ENCODE measurements at regions not wholly inside any gene's neighbourhood (a gene's known extent, or its start where the extent isn't known, plus 50 kb on each side); places are given as distances from the start of the nearest gene placed in this dataset.
"Not testable (repeated sequence)": the region's sequence is repeated elsewhere in the genome, so short reads cannot be mapped to it uniquely, and the experiment has no call there.

- DNase-seq, result no peak
These were observed 154.9 kb upstream of the BEND6 start for GRCh38 chr6:56799989-56800388.

- DNase-seq, result no peak
These were observed 155.5 kb upstream of the DST start for GRCh38 chr6:56798163-56798562.

DNA sequence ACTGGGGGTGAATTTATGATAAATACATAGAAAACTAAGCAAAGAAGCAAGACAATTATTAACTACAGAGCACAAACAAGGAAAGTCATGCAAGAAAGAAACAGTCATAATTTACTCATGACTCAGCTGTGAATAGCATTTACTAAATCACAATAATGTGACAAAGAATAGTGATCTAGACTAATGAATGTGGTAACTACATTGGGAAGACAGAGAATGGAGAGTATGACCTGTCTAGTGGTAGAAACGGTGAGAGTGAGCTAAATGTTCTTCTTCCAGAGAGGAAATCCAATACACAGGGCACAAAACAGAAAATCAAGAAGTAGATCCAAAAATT lies 153.5 kb upstream of the DST start:
- DNase-seq, result no peak

DNA sequence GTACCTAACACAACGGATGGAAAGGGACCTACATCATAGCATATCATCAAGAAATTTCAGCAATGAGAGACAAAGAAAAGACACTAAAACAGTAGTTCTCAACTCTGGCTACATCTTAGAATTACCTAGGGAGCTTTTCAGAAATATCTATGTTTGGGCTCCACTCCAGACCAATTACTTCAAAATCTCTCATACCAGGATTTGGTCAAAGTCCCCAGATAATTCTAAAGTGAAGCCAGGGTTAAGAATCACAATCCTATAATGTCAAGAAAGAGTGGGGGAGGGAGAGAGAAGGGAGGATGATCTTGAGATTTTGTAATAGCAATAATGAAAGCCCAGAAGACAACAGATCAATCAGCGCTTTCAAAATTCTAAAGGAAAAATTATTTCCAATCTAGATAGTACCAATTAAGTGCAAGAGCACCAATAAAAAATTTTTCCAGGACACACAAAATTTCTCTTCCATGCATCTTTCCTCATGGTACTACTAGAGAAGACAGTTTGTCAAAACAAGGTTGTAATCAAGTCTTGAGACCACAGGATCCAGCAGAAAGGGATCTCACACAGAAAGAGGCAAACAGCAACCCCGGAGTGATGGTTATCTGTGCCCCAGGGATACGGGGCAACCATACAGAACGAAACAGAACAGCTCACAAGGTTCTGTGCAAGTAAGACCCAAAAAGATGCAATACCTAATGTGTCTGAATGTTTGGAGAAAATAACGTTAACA lies 152.9 kb upstream of the DST start:
- DNase-seq, result no peak

DNA sequence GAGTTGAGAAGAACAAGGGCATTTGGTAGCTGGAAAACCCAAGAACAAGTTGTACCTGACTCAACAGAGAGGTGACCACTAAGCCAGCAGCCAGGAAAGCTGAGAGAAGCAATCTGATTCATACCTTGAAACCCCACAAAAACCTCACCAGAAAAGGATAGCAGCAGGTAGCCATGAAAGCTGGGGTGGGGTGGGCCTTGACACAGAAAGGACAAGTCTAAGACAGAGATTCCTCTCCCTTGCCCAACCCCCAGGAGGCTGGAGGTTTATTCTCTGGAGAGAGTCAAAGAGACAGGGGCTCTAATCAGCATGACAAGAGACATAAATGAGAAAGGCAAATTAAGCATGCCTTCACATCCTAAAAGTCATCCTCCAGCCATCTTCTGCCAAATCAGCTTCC lies 151.7 kb upstream of the DST start:
- no peak for DNase-seq

- no peak for DNase-seq
These were observed 151.2 kb upstream of the DST start for GRCh38 chr6:56793938-56794337.

GRCh38 chr6:56790414-56790813 lies 147.7 kb upstream of the DST start:
- DNase-seq, result no peak

DNA sequence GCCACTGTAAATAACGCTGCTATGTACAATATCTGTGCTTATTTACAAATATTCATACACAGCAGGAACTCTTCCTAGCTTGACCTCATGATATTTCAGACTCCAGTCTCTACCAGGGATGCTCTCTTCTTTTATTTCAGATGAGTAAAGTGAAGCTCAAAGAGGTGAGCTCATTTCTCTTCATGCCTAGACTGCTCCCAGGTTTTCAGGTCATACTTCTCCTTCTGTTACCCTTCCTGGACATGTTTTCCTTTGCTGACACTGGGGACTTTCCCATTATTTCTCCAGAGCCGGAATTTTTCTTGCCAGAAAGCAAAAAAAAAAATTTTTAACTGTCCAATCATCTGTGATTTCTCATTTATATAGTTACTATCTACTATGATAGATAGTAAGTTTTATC lies 147.2 kb upstream of the DST start:
- no peak for DNase-seq

GRCh38 chr6:56789342-56789741 lies 146.7 kb upstream of the DST start:
- no peak for DNase-seq

GRCh38 chr6:56787209-56787608 lies 144.5 kb upstream of the DST start:
- DNase-seq, result no peak

GRCh38 chr6:56786256-56786655 lies 143.6 kb upstream of the DST start:
- DNase-seq, result no peak

GRCh38 chr6:56785536-56785935 lies 142.8 kb upstream of the DST start:
- DNase-seq, result not testable (repeated sequence)

DNA sequence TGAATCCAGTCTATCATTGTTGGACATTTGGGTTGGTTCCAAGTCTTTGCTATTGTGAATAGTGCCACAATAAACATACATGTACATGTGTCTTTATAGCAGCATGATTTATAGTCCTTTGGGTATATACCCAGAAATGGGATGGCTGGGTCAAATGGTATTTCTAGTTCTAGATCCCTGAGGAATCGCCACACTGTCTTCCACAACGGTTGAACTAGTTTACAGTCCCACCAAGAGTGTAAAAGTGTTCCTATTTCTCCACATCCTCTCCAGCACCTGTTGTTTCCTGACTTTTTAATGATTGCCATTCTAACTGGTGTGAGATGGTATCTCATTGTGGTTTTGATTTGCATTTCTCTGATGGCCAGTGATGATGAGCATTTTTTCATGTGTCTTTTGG lies 137.4 kb upstream of the DST start:
- not testable (repeated sequence) for DNase-seq

GRCh38 chr6:56778503-56778902 lies 135.8 kb upstream of the DST start:
- DNase-seq, result not testable (repeated sequence)

GRCh38 chr6:56775498-56776166 lies 132.9 kb upstream of the DST start:
- DNase-seq, result no peak

DNA sequence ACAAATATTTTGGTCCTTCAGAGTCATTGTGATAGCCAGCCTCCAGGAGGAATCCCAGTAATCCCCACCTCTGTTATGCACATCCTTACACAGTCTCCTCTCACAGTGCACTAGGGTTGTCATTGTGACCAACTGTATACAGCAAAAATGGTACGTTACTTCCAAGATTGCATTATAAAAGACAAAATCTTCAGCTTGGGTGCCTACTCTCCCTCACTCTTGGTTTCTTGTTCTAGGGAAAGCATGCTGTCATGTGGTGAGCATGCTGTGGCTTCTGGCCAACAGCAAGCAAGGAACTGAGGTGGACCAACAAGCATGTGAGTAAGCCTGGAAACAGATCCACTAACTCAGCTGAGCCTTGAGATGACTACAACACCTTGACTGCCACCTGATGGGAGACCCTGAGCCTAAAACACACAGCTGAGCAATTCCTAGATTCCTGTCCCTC lies 130.1 kb upstream of the DST start:
- DNase-seq, result no peak

GRCh38 chr6:56771929-56772607 lies 129.4 kb upstream of the DST start:
- DNase-seq, result no peak

GRCh38 chr6:56771189-56771588 lies 128.5 kb upstream of the DST start:
- DNase-seq, result no peak

- no peak for DNase-seq
These were observed 127.4 kb upstream of the DST start for GRCh38 chr6:56770011-56770520.

- DNase-seq, result no peak
These were observed 125.3 kb upstream of the DST start for GRCh38 chr6:56767892-56768531.

DNA sequence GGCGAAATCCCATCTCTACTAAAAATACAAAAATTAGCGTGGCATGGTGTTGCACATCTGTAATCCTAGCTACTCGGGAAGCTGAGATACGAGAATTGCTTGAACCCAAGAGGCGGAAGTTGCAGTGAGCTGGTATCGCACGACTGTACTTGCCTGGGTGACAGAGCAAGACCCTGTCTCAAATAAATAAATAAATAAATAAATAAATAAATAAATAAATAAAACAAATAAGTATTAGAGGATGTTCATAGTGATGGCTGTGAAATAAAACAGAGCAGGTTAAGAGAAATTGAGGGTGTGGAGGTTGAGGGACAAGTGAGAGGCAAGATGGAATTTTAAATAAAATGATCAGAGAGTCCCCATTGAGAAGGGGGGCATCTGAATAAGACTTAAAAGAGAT lies 124.7 kb upstream of the DST start:
- DNase-seq, result no peak

GRCh38 chr6:56766806-56767178 lies 124.1 kb upstream of the DST start:
- DNase-seq, result no peak

- no peak for DNase-seq
These were observed 123.6 kb upstream of the DST start for GRCh38 chr6:56766139-56766805.
